Progenitor cell of endocrine pancreas (in vitro differentiated cells): ENCODE measurements at regions not wholly inside any gene's neighbourhood (a gene's known extent, or its start where the extent isn't known, plus 50 kb on each side); places are given as distances from the start of the nearest gene placed in this dataset.

ENCODE experiments used
- DNase-seq: peaks from one replicate; pipeline ENCODE4 v3.0.0; 2021; ENCODE audit warnings: low spot score; ENCODE audit not compliant: unreplicated experiment
- H3K27ac Mint-ChIP-seq: 2 replicates; pipeline ENCODE4 v1.8.0; 2021; ENCODE audit warnings: mild to moderate bottlenecking, moderate library complexity, mixed read lengths
- H3K27me3 Mint-ChIP-seq: 2 replicates; pipeline ENCODE4 v1.8.0; 2021; ENCODE audit warnings: mixed read lengths
- H3K36me3 Mint-ChIP-seq: 2 replicates; pipeline ENCODE4 v1.8.0; 2022; ENCODE audit warnings: mixed read lengths; ENCODE audit not compliant: insufficient read depth
- H3K4me1 Mint-ChIP-seq: 2 replicates; pipeline ENCODE4 v1.8.0; 2021; ENCODE audit warnings: low read depth, mixed read lengths
- H3K4me3 Mint-ChIP-seq: 2 replicates; pipeline ENCODE4 v1.8.0; 2021; ENCODE audit warnings: low read depth, mild to moderate bottlenecking, moderate library complexity, mixed read lengths
- H3K9me3 Mint-ChIP-seq: 2 replicates; pipeline ENCODE4 v1.8.0; 2021; ENCODE audit warnings: low read depth, mixed read lengths
- TF ChIP-seq, protein P1 (sequence below): fragments of 200-600 bp; sonication (generic); IDR thresholded peaks from one replicate; pipeline ENCODE4 v1.5.0; 2021; ENCODE audit warnings: antibody characterized with exemption, mild to moderate bottlenecking; ENCODE audit not compliant: unreplicated experiment

DNA sequence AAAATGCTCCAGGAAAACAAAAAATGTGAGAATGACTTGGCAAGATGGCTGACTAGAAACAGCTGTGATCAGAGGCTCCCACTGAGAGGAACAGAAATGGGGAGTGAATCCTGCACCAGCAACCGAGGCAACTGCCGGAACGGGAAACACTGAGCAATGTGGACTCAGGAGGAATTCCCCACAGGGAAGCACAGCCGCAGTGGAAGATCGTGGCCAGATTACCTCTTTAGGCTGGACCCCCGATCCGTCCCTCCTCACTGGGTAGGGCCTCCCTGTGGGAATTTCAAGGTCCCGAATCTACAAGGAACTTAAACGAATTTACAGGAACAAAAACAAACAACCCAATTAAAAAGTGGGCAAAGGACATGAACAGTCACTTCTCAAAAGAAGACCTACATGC, 385.2 kb upstream of the MCTP2 start:
- H3K36me3 Mint-ChIP-seq = no peaks in the 10 kb centered on the region
- peaks cover 8% of the 10 kb centered on the region for H3K27me3 Mint-ChIP-seq
- H3K9me3 Mint-ChIP-seq = peaks cover 3% of the 10 kb centered on the region
- H3K27ac Mint-ChIP-seq = no peak overlapping the region
- TF ChIP-seq, protein P1, sequence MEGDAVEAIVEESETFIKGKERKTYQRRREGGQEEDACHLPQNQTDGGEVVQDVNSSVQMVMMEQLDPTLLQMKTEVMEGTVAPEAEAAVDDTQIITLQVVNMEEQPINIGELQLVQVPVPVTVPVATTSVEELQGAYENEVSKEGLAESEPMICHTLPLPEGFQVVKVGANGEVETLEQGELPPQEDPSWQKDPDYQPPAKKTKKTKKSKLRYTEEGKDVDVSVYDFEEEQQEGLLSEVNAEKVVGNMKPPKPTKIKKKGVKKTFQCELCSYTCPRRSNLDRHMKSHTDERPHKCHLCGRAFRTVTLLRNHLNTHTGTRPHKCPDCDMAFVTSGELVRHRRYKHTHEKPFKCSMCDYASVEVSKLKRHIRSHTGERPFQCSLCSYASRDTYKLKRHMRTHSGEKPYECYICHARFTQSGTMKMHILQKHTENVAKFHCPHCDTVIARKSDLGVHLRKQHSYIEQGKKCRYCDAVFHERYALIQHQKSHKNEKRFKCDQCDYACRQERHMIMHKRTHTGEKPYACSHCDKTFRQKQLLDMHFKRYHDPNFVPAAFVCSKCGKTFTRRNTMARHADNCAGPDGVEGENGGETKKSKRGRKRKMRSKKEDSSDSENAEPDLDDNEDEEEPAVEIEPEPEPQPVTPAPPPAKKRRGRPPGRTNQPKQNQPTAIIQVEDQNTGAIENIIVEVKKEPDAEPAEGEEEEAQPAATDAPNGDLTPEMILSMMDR = no peak
- no peak overlapping the region for H3K4me3 Mint-ChIP-seq
- no peak for DNase-seq
- peaks cover 3% of the 10 kb centered on the region for H3K4me1 Mint-ChIP-seq

DNA sequence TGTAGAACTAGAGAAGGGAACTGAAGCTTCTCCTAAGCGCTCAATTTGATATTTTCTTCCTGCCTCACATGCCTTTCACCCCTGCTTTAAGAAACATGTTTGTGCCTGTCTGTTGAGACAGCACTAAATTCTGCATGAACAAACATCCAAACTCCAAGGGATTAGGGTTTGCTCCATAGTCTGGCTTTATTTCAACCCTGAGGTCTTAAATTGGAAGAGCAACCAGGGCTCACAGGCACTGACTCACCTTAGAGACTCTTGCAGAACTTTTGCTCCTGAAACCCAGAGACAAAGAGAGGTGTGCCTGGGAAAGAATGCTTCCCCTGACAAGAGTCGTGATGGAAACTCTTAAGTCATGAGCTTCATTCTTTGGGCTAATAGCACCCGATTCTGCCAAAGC, 393.9 kb upstream of the MCTP2 start:
- no peaks in the 10 kb centered on the region for H3K27me3 Mint-ChIP-seq
- no peak overlapping the region for H3K4me3 Mint-ChIP-seq
- H3K9me3 Mint-ChIP-seq = peaks cover 6% of the 10 kb centered on the region
- H3K4me1 Mint-ChIP-seq = no peaks in the 10 kb centered on the region
- no peaks in the 10 kb centered on the region for H3K36me3 Mint-ChIP-seq
- H3K27ac Mint-ChIP-seq = no peak overlapping the region
- TF ChIP-seq, protein P1 = no peak
- DNase-seq = no peak

DNA sequence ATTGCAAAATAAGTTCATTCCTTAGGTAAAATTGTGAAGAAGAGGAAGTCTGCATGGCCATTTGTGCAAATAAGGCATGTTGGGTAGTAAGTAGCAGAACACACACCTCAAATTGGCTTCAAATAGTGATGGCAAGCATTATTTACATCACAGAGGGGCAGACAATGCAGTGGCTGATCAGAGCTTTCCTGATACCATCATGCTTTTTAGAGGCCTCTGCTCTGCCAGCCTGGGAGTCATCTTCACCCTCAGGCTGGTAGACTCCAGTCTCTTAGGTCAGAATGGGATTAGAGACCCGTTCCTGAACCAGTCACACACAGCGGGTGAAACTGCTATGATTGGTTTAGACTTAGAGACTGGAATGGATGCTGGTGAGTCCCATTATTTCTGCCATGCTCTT, 396.0 kb upstream of the MCTP2 start:
- DNase-seq = no peak

DNA sequence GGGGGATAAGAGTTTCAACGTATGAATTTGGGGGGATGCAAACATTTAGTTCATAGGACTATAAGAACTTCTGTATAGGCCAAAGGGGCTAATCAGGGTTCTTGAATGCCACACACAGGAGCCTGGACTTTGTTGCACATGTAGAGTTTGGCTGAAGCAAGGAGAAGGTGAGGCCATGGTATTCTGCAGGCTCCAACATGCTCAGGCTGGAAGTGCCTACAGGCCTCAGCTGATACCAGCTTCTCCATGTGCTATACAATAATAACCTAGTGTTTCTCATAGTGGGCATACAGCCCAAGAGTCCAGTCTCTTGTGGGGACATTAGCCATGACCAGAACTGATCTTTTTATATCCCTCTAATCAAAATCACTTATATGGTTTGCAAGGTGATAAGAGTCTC, 399.7 kb upstream of the MCTP2 start:
- Mint-ChIP-seq H3K9me3 (peaks cover 3% of the 10 kb centered on the region), H3K4me1 (peaks cover 2% of the 10 kb centered on the region), H3K27me3 (peaks cover 6% of the 10 kb centered on the region), H3K27ac (no peak overlapping the region), H3K4me3 (no peak overlapping the region), H3K36me3 (no peaks in the 10 kb centered on the region)
- DNase-seq = no peak
- TF ChIP-seq, protein P1 = no peak

More for the DNA sequence above, 396.0 kb upstream of the MCTP2 start:
- Mint-ChIP-seq H3K27me3 (peaks cover 6% of the 10 kb centered on the region), H3K27ac (no peak overlapping the region), H3K4me1 (no peaks in the 10 kb centered on the region), H3K4me3 (no peak overlapping the region), H3K36me3 (no peaks in the 10 kb centered on the region), H3K9me3 (peaks cover 3% of the 10 kb centered on the region)
- TF ChIP-seq, protein P1 = no peak

DNA sequence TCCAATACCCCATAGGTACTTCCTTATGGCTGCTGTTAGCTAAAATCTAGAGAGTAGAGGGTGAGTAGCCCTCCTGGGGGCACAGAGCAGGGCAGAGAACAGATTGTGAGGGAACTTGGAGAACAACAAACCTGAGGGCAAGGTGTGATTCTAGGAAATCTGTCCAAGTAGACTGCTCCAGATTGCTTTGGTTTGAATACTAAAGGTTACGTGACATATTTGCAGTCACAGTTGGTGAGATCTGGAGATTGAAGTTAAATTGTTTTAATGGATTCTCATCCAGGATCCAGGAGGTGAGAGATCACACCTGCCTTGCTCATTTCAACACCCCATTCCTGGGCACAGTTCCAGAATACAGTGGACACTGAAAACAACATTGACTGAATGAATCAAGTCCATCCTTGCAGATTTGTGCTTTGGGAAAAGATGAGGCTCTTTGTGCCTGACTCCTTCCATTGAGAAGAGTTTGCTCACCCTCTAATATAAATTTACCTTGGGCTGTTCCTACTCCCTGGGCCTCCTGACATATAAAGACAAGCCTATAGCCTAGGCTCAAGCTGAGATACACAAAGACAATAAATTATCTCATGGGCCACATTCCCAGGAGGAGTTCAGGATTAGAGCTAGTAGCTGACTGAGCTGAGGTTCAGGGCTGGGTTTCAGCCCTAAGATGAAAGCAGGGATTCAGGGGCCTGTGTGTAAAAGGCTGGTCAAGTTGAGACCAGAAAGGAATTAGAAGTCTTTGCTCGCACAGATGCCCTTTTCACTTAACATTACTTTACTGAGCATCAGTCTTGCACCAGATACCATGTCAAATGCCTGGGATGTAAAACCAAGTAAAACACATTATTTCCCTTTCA, 400.9 kb upstream of the MCTP2 start:
- peaks cover 6% of the 10 kb centered on the region for H3K27me3 Mint-ChIP-seq
- H3K27ac Mint-ChIP-seq = no peak overlapping the region
- H3K4me1 Mint-ChIP-seq = peaks cover 2% of the 10 kb centered on the region
- H3K9me3 Mint-ChIP-seq = no peaks in the 10 kb centered on the region
- no peaks in the 10 kb centered on the region for H3K36me3 Mint-ChIP-seq
- TF ChIP-seq, protein P1 = no peak
- no peak for DNase-seq
- H3K4me3 Mint-ChIP-seq = no peak overlapping the region
